HL-60/S4 treated with phorbol 12-myristate 13-acetate at 8.2 ng/mL for 4 days and 3 days (cell line): ENCODE measurements at regions not wholly inside any gene's neighbourhood (a gene's known extent, or its start where the extent isn't known, plus 50 kb on each side); places are given as distances from the start of the nearest gene placed in this dataset.

Source experiments
- in situ Hi-C: fragments of 300-500 bp; cut with MboI; formaldehyde crosslinking; loops from 2 replicates; pipeline ENCODE4 v1.15.0; 2022; ENCODE audit warnings: low sequenced_read_pairs

- in situ Hi-C loops, result no loop called here
Measured at GRCh38 chr9:120137186-120137840, 442.7 kb downstream of the CDK5RAP2 start.

GRCh38 chr9:120136696-120137095, 443.3 kb downstream of the CDK5RAP2 start:
- in situ Hi-C loops, result no loop called here

- in situ Hi-C loops, result no loop called here
Measured at GRCh38 chr9:120117081-120117480, 462.9 kb downstream of the CDK5RAP2 start.

GRCh38 chr9:120110520-120110919, 469.4 kb downstream of the CDK5RAP2 start:
- in situ Hi-C loops, result no loop called here

GRCh38 chr9:120109242-120109641, 470.7 kb downstream of the CDK5RAP2 start:
- in situ Hi-C loops, result no loop called here

- in situ Hi-C loops, result no loop called here
Measured at GRCh38 chr9:120107138-120107537, 472.8 kb downstream of the CDK5RAP2 start.

- in situ Hi-C loops, result no loop called here
Measured at GRCh38 chr9:120104771-120105170, 475.2 kb downstream of the CDK5RAP2 start.

- in situ Hi-C loops, result no loop called here
Measured at GRCh38 chr9:120100595-120100994, 479.4 kb downstream of the CDK5RAP2 start.

- in situ Hi-C loops, result no loop called here
Measured at GRCh38 chr9:120099065-120099464, 480.9 kb downstream of the CDK5RAP2 start.

GRCh38 chr9:120098584-120098983, 481.4 kb downstream of the CDK5RAP2 start:
- in situ Hi-C loops, result no loop called here

GRCh38 chr9:120091206-120091605, 488.8 kb downstream of the CDK5RAP2 start:
- in situ Hi-C loops, result no loop called here

GRCh38 chr9:120080849-120081248, 499.1 kb downstream of the CDK5RAP2 start:
- in situ Hi-C loops, result no loop called here

GRCh38 chr9:120078112-120078511, 501.9 kb downstream of the CDK5RAP2 start:
- in situ Hi-C loops, result no loop called here

GRCh38 chr9:120071760-120072159, 508.2 kb downstream of the CDK5RAP2 start:
- in situ Hi-C loops, result no loop called here

- in situ Hi-C loops, result no loop called here
Measured at GRCh38 chr9:120066315-120066714, 513.7 kb downstream of the CDK5RAP2 start.

- in situ Hi-C loops, result no loop called here
Measured at GRCh38 chr9:120065151-120065550, 514.8 kb downstream of the CDK5RAP2 start.

GRCh38 chr9:120045011-120045410, 535.0 kb downstream of the CDK5RAP2 start:
- in situ Hi-C loops, result no loop called here

- in situ Hi-C loops, result no loop called here
Measured at GRCh38 chr9:120043448-120043847, 536.5 kb downstream of the CDK5RAP2 start.

GRCh38 chr9:120040896-120041295, 539.1 kb downstream of the CDK5RAP2 start:
- in situ Hi-C loops, result no loop called here

GRCh38 chr9:120038342-120038741, 541.6 kb downstream of the CDK5RAP2 start:
- in situ Hi-C loops, result no loop called here

- in situ Hi-C loops, result no loop called here
Measured at GRCh38 chr9:120032639-120033038, 547.3 kb downstream of the CDK5RAP2 start.

- in situ Hi-C loops, result no loop called here
Measured at GRCh38 chr9:120030847-120031246, 549.1 kb downstream of the CDK5RAP2 start.

GRCh38 chr9:120018550-120018949, 561.4 kb downstream of the CDK5RAP2 start:
- in situ Hi-C loops, result no loop called here
